ENCODE measurements at regions not wholly inside any gene's neighbourhood (a gene's known extent, or its start where the extent isn't known, plus 50 kb on each side); places are given as distances from the start of the nearest gene placed in this dataset.

DNA sequence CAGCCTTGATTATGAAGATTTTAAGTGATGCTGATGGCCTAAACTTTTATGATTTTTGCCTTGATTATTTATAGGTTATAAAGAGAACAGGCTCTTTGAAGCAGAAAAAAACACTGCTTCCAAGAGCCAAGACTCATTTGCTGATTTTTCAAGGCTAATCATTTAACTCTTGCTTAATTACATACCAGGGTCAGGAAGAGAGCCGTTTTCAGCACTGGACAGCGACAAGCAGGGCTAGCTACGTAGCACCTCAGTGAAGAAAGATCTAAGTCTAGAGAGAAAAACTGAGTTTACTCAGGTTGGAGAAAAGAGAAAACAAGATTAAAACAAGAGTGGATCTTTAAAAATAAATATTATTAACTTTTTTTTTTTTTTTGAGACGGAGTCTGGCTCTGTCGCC, 615.4 kb upstream of the B3GAT1 start:
- CTCF ChIA-PET = no interaction called here
- WGBS (ENCODE audit: insufficient coverage) = no CpG with 5 or more reads among the region's 5 CpGs
- H3K4me1 Mint-ChIP-seq = no peaks in the 10 kb centered on the region

DNA sequence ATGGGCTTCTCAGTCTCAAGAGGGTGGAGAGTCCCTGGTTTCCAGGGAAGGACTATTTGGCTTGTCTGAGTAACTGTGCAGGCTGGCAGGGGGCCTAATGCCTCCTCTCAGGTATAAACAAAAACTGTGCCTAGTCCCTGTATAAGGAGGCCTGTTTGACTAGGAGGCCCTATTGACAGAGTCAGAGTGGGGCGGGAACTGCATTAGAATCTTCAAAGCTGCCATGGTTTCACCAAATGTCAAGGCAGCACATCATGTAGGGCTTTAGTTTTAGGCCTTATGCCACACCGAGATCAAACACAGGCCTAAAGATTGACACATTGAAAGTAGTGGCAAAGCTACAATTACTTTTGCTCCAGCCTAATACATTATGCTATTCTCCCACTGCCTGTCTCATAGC, 611.5 kb upstream of the B3GAT1 start:
- intact Hi-C loops (cut with micrococcal nuclease) = no loop called here
- no peaks in the 10 kb centered on the region for H3K4me1 ChIP-seq (ENCODE audit: control insufficient read depth in 2 of 2, insufficient read depth in 2 of 2, low read length in 2 of 2)
- Mint-ChIP-seq H3K9me3 (ENCODE audit: insufficient read depth) (no peaks in the 10 kb centered on the region), H3K27me3 (peaks cover 4% of the 10 kb centered on the region), H3K27ac (no peak overlapping the region), H3K4me1 (no peaks in the 10 kb centered on the region), H3K4me3 (no peak overlapping the region)
- H3K4me3 ChIP-seq (ENCODE audit: control extremely low read depth in 1 of 5, extremely low read depth in 1 of 5, insufficient read depth in 1 of 5, low read depth in 2 of 5, low read length in 4 of 5) = no peak overlapping the region
- H2AFZ ChIP-seq (ENCODE audit: insufficient read depth, low read depth, low read length, poor library complexity, severe bottlenecking) = no peak overlapping the region
- H3K9ac ChIP-seq (ENCODE audit: low read length) = no peak overlapping the region
- H3K36me3 ChIP-seq (replicated peaks in 1 of 2; ENCODE audit: control extremely low read depth in 1 of 2, control insufficient read depth in 1 of 2, extremely low read depth in 1 of 2, insufficient read depth in 2 of 2, low read length in 1 of 2) = no peaks in the 10 kb centered on the region
- H3K4me2 ChIP-seq (replicated peaks; ENCODE audit: low read depth, low read length, poor library complexity, severe bottlenecking) = no peak overlapping the region
- no peak for ATAC-seq (ENCODE audit: low read depth)
- no peak for TF ChIP-seq EZH2 (IDR thresholded peaks at IDR 0.05; ENCODE audit: borderline replicate concordance, insufficient read depth, low read depth, low read length, poor library complexity, severe bottlenecking)
- TF ChIP-seq, protein P1, sequence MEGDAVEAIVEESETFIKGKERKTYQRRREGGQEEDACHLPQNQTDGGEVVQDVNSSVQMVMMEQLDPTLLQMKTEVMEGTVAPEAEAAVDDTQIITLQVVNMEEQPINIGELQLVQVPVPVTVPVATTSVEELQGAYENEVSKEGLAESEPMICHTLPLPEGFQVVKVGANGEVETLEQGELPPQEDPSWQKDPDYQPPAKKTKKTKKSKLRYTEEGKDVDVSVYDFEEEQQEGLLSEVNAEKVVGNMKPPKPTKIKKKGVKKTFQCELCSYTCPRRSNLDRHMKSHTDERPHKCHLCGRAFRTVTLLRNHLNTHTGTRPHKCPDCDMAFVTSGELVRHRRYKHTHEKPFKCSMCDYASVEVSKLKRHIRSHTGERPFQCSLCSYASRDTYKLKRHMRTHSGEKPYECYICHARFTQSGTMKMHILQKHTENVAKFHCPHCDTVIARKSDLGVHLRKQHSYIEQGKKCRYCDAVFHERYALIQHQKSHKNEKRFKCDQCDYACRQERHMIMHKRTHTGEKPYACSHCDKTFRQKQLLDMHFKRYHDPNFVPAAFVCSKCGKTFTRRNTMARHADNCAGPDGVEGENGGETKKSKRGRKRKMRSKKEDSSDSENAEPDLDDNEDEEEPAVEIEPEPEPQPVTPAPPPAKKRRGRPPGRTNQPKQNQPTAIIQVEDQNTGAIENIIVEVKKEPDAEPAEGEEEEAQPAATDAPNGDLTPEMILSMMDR (IDR thresholded peaks at IDR 0.05) = no peak
- H3K27ac ChIP-seq (ENCODE audit: low read length in 2 of 2) = no peak overlapping the region
- ChIA-PET POLR2A (no interaction called here), CTCF (no interaction called here)
- H4K20me1 ChIP-seq (ENCODE audit: control insufficient read depth, insufficient read depth, low read length, poor library complexity, severe bottlenecking) = no peaks in the 10 kb centered on the region
- no peaks in the 10 kb centered on the region for H3K9me3 ChIP-seq (ENCODE audit: control extremely low read depth in 1 of 3, control insufficient read depth in 2 of 3, insufficient read depth in 1 of 3, low read length in 2 of 3)
- peaks cover 0 to 3% (median 0%) of the 10 kb centered on the region in 4 experiments for H3K27me3 ChIP-seq (replicated peaks in 1 of 4; ENCODE audit: control extremely low read depth in 1 of 4, control insufficient read depth in 3 of 4, insufficient read depth in 4 of 4, low read length in 3 of 4)
- WGBS (ENCODE audit: insufficient coverage) = 92% methylated on average over 2 of the region's 2 CpGs
- no peak for DNase-seq
- no peaks in the 10 kb centered on the region for H3K79me2 ChIP-seq (ENCODE audit: control insufficient read depth, insufficient read depth, low read length)

More for the DNA sequence above, 615.4 kb upstream of the B3GAT1 start:
- Mint-ChIP-seq H3K27ac (no peak overlapping the region), H3K9me3 (ENCODE audit: insufficient read depth) (no peaks in the 10 kb centered on the region), H3K27me3 (no peaks in the 10 kb centered on the region), H3K4me3 (no peak overlapping the region)
- Histone ChIP-seq H2AFZ (ENCODE audit: insufficient read depth, low read depth, low read length, poor library complexity, severe bottlenecking) (no peak overlapping the region), H3K27me3 (replicated peaks in 1 of 4; ENCODE audit: control extremely low read depth in 1 of 4, control insufficient read depth in 3 of 4, insufficient read depth in 4 of 4, low read length in 3 of 4) (peaks cover 0 to 3% (median 0%) of the 10 kb centered on the region in 4 experiments), H3K79me2 (ENCODE audit: control insufficient read depth, insufficient read depth, low read length) (no peaks in the 10 kb centered on the region), H3K4me2 (replicated peaks; ENCODE audit: low read depth, low read length, poor library complexity, severe bottlenecking) (no peak overlapping the region), H3K4me1 (ENCODE audit: control insufficient read depth in 2 of 2, insufficient read depth in 2 of 2, low read length in 2 of 2) (no peaks in the 10 kb centered on the region), H3K9me3 (ENCODE audit: control extremely low read depth in 1 of 3, control insufficient read depth in 2 of 3, insufficient read depth in 1 of 3, low read length in 2 of 3) (no peaks in the 10 kb centered on the region), H3K36me3 (replicated peaks in 1 of 2; ENCODE audit: control extremely low read depth in 1 of 2, control insufficient read depth in 1 of 2, extremely low read depth in 1 of 2, insufficient read depth in 2 of 2, low read length in 1 of 2) (no peaks in the 10 kb centered on the region), H4K20me1 (ENCODE audit: control insufficient read depth, insufficient read depth, low read length, poor library complexity, severe bottlenecking) (no peaks in the 10 kb centered on the region), H3K27ac (ENCODE audit: low read length in 2 of 2) (no peak overlapping the region), H3K9ac (ENCODE audit: low read length) (no peak overlapping the region), H3K4me3 (ENCODE audit: control extremely low read depth in 1 of 5, extremely low read depth in 1 of 5, insufficient read depth in 1 of 5, low read depth in 2 of 5, low read length in 4 of 5) (no peak overlapping the region)
- DNase-seq (no peak), ATAC-seq (ENCODE audit: low read depth) (no peak)
- POLR2A ChIA-PET = no interaction called here
- intact Hi-C loops (cut with micrococcal nuclease) = no loop called here
- TF ChIP-seq, protein P1 (IDR thresholded peaks at IDR 0.05) = no peak
- TF ChIP-seq EZH2 (IDR thresholded peaks at IDR 0.05; ENCODE audit: borderline replicate concordance, insufficient read depth, low read depth, low read length, poor library complexity, severe bottlenecking) = no peak
